ENCODE measurements at regions not wholly inside any gene's neighbourhood (a gene's known extent, or its start where the extent isn't known, plus 50 kb on each side); places are given as distances from the start of the nearest gene placed in this dataset.

- no peak for DNase-seq (ENCODE audit: low spot score)
These were observed 183.5 kb downstream of the NUAK1 start for GRCh38 chr12:105954951-105955931.

DNA sequence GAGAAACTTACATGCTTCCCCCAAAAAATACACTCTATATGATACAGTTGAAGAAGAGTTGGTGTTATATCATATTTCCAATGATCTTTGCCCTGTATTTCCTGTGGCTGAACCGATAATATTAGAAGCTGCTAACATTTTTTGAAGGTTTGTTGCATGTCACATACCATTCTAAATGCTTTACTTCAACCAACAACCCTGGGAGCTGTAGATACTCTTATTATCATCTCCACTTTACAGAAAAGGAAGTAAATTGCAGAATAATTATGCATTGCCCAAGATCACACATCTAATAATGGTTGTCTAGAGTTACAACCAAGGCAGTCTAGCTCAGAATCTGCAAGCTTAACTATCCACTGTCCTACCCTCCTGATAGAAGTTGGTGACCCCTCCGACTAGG lies 182.8 kb downstream of the NUAK1 start:
- no peak for DNase-seq (ENCODE audit: low spot score)

DNA sequence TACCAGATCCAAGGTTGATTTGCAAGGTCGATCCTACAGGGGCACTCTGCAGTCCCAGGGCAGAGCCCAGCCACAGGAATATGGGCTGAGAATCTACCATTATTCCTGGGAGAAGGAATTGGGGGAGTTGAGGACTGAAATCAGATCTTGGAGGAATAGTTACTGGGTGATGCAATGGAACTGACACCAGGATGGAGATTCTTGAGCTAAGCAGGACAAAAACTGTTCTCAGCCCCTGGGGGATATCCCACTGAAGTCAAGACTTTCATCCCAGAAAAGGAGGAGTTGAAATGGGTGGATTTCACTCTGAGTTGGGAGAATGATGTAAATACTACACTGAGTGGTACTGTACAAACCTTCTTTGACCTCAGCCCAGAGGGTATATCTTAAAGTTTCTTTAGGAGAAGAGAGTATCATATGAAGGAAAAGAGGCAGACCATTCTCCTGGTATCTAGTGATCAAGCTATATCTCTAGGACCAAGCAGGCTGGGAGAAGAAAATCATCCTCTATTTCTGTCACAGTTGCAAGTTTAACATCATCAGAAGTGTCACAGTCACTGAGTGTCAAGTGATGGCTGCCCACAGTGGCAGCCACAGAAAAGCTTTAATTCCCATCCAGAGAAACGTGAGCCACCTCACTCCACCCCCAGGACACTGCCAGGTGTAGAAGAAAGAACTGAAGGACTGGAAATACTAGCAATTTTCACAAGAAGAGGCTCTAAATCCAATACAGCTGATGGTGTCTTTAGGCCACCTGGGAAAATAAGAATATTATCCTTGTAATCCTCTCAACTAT lies 181.9 kb downstream of the NUAK1 start:
- no peak for DNase-seq (ENCODE audit: low spot score)

DNA sequence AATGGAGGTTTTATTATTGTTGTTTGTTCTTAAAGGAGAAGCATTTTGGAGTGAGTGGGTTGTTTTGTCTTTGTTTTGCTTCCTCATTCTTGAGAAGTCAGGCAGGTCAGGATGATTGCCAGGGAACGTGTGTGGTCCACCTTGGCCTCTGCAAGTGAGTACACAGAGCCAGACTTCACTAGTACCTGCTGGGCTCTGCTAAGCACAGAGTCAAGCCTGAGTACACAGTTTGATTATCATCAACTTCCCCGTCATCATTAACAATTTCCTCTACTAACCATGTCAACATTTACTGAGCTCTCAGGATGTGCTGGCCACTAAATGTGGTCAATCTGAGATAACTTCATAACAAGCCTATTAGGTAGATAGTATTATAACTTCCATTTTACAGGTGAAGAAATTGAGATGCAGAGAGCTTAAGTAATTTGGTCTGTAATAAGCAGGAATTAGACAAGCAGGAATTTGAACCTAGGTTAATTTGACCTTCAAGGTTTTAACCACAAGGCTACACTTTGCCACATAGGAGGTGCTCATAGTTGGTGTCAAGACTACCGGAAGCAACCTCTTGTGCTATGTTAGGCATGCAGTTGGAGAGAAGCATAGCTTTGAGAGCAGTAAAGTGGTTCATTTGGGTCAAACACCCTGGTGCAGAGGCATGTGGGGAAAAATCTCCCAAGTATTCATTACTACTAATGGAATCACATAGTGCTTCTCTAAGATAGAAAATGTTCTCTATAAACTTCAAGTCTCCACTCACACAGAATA lies 178.3 kb downstream of the NUAK1 start:
- no peak for DNase-seq (ENCODE audit: low spot score)

GRCh38 chr12:105961821-105962671 lies 176.7 kb downstream of the NUAK1 start:
- DNase-seq (ENCODE audit: low spot score): no peak

DNA sequence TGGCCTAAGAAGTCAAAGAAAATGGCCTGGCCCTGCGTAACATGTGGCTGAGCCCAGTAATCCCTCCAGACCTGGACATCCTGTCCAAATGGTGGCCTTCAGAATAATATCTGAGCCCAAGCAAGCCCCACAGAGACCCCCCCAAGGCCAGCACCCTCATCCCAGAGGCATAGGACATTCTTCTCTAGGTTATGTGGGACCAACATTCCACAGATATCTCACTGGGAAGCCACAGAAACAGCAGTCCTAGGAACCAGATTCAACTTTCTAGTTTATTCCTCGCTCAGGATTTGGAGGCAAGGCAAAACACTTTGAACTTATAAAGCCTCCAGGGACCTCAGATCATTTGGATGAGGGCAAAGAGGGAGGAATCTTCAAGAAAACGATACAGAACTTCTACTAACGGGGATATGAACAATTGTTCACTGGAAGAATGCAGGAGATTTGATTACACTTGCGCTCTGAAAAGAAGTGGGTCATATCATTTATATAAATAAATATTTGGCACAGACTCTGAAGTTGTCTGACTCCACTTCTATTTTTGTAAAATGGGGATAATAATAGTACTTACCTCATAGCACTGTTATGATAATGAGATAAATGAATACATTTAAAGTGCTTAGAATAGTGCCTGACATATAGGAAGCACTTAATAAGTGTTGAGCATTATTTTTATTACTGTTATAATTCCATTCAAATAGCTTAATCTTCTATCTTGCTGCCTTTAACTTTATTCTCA lies 171.5 kb downstream of the NUAK1 start:
- no peak for DNase-seq (ENCODE audit: low spot score)

- DNase-seq (ENCODE audit: low spot score): no peak
These were observed 170.7 kb downstream of the NUAK1 start for GRCh38 chr12:105968025-105968424.

- no peak for DNase-seq (ENCODE audit: low spot score)
These were observed 167.9 kb downstream of the NUAK1 start for GRCh38 chr12:105970885-105971284.

- DNase-seq (ENCODE audit: low spot score): no peak
These were observed 164.0 kb downstream of the NUAK1 start for GRCh38 chr12:105974738-105975137.

DNA sequence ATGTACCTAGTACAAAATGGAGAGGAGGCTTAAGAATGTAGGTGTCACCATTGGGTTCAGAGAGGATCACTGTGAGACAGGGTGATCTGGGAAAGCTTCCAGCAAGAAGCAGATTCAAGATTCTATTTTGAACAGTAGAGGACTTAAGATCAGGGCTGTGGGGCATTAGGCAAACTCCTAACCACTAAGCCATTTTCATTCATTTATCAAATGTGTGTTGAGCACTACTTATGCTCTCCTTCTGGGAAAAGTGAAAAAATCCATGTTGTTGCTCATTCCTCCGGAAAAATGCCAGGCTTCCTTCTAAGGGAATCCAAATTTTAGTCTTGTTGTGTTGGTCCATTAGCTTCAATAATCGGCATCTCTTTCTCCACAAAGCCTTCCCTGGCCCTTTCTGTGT lies 163.4 kb downstream of the NUAK1 start:
- DNase-seq (ENCODE audit: low spot score): no peak

DNA sequence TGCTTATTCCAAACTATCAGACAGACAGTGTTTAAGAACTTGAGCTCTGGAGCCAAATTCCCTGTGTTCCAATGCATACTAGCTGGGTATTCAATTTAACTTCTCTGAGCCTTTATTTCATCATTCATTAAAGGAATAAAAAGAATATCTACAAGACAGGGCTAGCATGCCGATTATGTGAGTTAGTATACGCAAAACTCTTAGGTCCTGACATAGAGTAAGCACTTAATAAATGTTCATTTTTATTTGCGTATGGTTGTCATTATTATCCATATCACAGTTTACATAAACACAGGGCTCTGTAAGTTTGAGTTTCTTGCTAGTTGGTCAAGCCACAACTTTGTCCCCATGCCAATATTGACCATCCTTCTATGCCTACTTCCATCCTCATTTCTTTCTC lies 161.5 kb downstream of the NUAK1 start:
- no peak for DNase-seq (ENCODE audit: low spot score)

- DNase-seq (ENCODE audit: low spot score): no peak
These were observed 161.1 kb downstream of the NUAK1 start for GRCh38 chr12:105977652-105978051.

GRCh38 chr12:105978276-105978675 lies 160.5 kb downstream of the NUAK1 start:
- DNase-seq (ENCODE audit: low spot score): no peak

DNA sequence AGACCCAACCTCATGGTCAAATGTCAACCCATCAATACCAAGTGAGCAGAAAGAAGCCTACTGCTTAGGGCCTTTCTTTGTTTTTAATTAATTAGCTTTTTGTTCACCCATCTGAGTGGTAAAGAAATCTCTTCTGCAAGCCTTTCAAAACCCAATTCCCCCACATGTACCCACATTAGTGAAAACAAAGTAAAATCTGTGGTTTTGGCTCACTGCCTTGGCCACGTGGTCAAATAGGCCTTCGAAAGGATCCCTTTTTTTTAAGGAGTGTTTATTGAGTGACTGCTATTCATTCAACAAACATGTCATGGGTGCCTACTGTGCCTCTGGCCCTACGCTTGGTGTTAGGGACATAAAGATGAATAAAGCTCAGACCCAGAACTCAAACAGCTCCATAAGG lies 160.1 kb downstream of the NUAK1 start:
- no peak for DNase-seq (ENCODE audit: low spot score)

GRCh38 chr12:105980085-105980484 lies 158.7 kb downstream of the NUAK1 start:
- DNase-seq (ENCODE audit: low spot score): no peak

DNA sequence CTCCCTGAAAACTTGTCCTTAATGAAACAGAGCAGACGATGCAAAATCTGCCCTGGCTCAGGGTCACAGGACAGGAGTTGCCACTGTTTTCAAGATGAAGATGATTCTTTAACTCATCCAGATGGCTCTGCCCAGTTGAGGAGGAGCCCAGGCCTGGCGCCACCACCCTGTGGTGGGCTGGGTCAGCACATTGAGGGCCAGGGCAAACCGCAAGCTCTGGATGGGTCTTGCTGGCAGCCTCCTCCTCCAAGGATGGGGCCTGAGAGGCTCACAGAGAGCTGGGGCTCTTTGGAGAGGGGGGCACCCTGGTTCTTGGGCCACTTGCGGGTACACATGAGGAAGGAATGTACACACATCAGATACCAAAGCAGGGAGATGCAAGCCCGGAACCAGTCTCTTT lies 158.2 kb downstream of the NUAK1 start:
- DNase-seq (ENCODE audit: low spot score): no peak

DNA sequence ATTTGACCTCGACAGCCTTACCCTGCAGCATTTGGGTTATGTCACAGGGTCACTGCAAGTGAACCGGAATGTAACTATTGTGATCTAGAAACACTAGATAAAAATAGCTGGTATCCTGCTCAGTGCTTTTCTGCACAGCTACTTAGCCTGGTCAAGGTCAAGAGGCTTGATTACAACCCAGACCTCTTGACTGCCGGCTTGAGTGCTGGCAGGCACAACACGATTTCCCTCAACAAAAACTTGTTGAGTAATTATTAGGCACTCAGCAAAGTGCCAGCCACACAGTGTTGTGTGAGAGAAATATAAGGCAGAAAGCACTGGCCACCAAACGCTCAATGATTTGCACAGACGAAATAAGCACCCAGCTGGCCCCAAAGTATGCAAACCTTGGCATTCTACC lies 156.7 kb downstream of the NUAK1 start:
- DNase-seq (ENCODE audit: low spot score): no peak

- no peak for DNase-seq (ENCODE audit: low spot score)
These were observed 155.0 kb downstream of the NUAK1 start for GRCh38 chr12:105983622-105984320.

- no peak for DNase-seq (ENCODE audit: low spot score)
These were observed 153.4 kb downstream of the NUAK1 start for GRCh38 chr12:105985383-105985782.
